Sigmoid colon (tissue), 6 donors: ENCODE measurements at regions not wholly inside any gene's neighbourhood (a gene's known extent, or its start where the extent isn't known, plus 50 kb on each side); places are given as distances from the start of the nearest gene placed in this dataset.

Experiments used
- DNase-seq: peaks from one replicate; pipeline ENCODE4 v3.0.0-alpha.2; 2019
- H3K27ac ChIP-seq, 4 donors: fragments of 200-600 bp; sonication (generic); one replicate each; pipeline ENCODE4 v1.5.1; 2016 to 2019; ENCODE audit warnings: mild to moderate bottlenecking in 1 of 4
- H3K27me3 ChIP-seq, 3 donors: fragments of 200-600 bp; sonication (generic); one replicate each; pipeline ENCODE4 v1.5.1; 2019; ENCODE audit warnings: mild to moderate bottlenecking in 1 of 3
- H3K36me3 ChIP-seq, 4 donors: fragments of 200-600 bp; sonication (generic); one replicate each; pipeline ENCODE4 v1.5.1; 2016 to 2019
- H3K4me1 ChIP-seq, 4 donors: fragments of 200-600 bp; sonication (generic); one replicate each; pipeline ENCODE4 v1.5.1; 2017 to 2019
- H3K4me3 ChIP-seq, 4 donors: fragments of 200-600 bp; sonication (generic); one replicate each; pipeline ENCODE4 v1.5.1; 2017 to 2019; ENCODE audit warnings: mild to moderate bottlenecking in 2 of 4, moderate library complexity in 1 of 4
- H3K9me3 ChIP-seq, 4 donors: fragments of 200-600 bp in 3 of 4; sonication (generic) in 3 of 4; one replicate each; pipeline versions ENCODE4 v1.5.1 to v1.6.1; 2013 to 2019
- EP300 ChIP-seq, 4 donors: sonication (generic); formaldehyde crosslinking; IDR thresholded peaks; one replicate each; pipeline ENCODE4 v1.6.1; 2017; ENCODE audit warnings: antibody characterized with exemption in 4 of 4
- POLR2A ChIP-seq, 2 donors: fragments of 450-650 bp; IDR thresholded peaks; one replicate each; pipeline ENCODE4 v1.6.1; 2016; ENCODE audit warnings: antibody characterized with exemption in 2 of 2, mild to moderate bottlenecking in 2 of 2, moderate library complexity in 2 of 2
- POLR2AphosphoS5 ChIP-seq, 4 donors: sonication (generic); formaldehyde crosslinking; IDR thresholded peaks; one replicate each; pipeline ENCODE4 v1.6.1; 2017; ENCODE audit warnings: antibody characterized with exemption in 4 of 4
- WGBS, 2 donors: extraction: QIAGEN DNeasy Blood & Tissue Kit; methylation state at CpG; one replicate each; pipeline ENCODE4 v1.1.7; 2013; 5-methylcytosine and 5-hydroxymethylcytosine counted together
- intact Hi-C: fragments of 100-400 bp; cut with DNase I; formaldehyde crosslinking; loops from one replicate; pipeline ENCODE4 v1.15.1; 2023
- TF ChIP-seq, protein P1 (sequence below), 4 experiments: fragments of 450-650 bp in 3 of 4; fragments of 200-600 bp in 1 of 4; IDR thresholded peaks; one replicate each; pipeline ENCODE4 v1.5.1; 2016 to 2019; ENCODE audit warnings: antibody characterized with exemption in 4 of 4, mild to moderate bottlenecking in 3 of 4, moderate library complexity in 2 of 4
- donor health status: healthy with polysubstance abuse.
- donor health status: healthy.

DNA sequence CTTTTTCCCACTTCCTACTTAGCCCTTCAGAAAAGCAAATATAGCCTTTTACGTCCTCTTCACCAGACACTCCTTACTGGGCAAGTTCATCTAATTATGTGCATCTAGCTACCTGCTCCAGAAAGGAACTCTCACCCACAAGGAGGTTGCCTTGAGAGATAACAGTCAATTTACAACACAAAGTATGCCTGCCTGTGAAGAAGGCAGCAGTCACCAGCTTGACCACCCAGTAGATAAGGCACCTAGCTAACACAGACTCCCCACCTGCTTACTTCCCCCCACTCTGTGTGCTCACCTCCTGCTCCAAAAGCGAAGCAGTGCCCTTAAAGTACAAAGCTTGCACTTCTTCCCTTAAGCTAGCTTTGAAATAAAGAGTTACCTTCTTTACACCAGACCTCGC lies 111.7 kb upstream of the MRPS30 start:
- 48 to 64% methylated on average over 3 of the region's 3 CpGs for WGBS, 2 donors
- no peak for TF ChIP-seq EP300 (IDR thresholded peaks at IDR 0.05)
- TF ChIP-seq POLR2A (IDR thresholded peaks at IDR 0.05): no peak
- TF ChIP-seq, protein P1, sequence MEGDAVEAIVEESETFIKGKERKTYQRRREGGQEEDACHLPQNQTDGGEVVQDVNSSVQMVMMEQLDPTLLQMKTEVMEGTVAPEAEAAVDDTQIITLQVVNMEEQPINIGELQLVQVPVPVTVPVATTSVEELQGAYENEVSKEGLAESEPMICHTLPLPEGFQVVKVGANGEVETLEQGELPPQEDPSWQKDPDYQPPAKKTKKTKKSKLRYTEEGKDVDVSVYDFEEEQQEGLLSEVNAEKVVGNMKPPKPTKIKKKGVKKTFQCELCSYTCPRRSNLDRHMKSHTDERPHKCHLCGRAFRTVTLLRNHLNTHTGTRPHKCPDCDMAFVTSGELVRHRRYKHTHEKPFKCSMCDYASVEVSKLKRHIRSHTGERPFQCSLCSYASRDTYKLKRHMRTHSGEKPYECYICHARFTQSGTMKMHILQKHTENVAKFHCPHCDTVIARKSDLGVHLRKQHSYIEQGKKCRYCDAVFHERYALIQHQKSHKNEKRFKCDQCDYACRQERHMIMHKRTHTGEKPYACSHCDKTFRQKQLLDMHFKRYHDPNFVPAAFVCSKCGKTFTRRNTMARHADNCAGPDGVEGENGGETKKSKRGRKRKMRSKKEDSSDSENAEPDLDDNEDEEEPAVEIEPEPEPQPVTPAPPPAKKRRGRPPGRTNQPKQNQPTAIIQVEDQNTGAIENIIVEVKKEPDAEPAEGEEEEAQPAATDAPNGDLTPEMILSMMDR (IDR thresholded peaks at IDR 0.05): no peak
- no peak for TF ChIP-seq POLR2AphosphoS5 (IDR thresholded peaks at IDR 0.05)
- DNase-seq: no peak
- no peaks in the 10 kb centered on the region for H3K27me3 ChIP-seq
- no peak overlapping the region for H3K27ac ChIP-seq
- intact Hi-C loops: no loop called here
- H3K4me1 ChIP-seq: no peaks in the 10 kb centered on the region
- no peaks in the 10 kb centered on the region for H3K9me3 ChIP-seq
- no peak overlapping the region for H3K4me3 ChIP-seq
- no peaks in the 10 kb centered on the region for H3K36me3 ChIP-seq

DNA sequence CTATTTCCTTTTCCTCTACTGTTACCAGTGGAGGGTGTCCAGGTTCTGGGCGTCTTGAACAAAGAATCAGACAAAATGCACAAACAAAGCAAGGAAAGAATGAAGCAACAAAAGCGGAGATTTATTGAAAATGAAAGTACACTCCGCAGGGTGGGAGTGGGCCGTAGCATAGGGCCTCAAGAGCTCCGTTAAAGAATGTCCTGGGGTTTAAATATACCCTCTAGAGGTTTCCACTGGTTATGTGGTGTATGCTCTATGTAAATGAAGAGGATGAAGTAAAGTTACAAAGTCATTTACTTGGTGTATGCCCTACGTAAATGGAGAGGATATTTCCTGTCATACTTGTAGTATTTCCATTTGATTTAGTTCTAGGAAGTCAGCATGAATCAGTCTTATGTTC lies 113.5 kb upstream of the MRPS30 start:
- Histone ChIP-seq H3K36me3 (no peaks in the 10 kb centered on the region), H3K27me3 (no peaks in the 10 kb centered on the region), H3K9me3 (no peaks in the 10 kb centered on the region), H3K27ac (no peak overlapping the region), H3K4me3 (no peak overlapping the region), H3K4me1 (no peaks in the 10 kb centered on the region)
- TF ChIP-seq, protein P1 (IDR thresholded peaks at IDR 0.05): no peak
- TF ChIP-seq POLR2A (IDR thresholded peaks at IDR 0.05): no peak
- no peak for TF ChIP-seq POLR2AphosphoS5 (IDR thresholded peaks at IDR 0.05)
- TF ChIP-seq EP300 (IDR thresholded peaks at IDR 0.05): no peak
- WGBS, 2 donors: 87 to 88% methylated on average over 6 of the region's 6 CpGs
- intact Hi-C loops: no loop called here
- DNase-seq: no peak

DNA sequence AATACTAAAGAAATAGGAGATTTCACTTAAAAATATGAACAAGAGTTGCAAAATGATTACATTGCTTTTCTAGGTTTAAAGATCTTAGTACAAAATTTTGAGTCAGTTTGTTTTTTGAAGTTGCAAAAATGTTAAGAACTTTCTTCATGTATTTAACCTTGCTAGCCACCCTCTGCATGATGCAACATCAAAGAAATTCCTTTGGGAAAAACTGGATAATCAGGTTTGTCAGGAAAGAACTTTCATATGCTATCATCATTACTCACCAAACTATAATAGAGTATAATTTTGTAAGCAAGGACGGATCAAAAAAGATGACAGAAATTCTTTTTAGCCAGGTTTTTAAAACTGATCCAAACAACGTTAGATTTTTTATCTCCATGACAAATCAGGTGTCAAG lies 116.9 kb upstream of the MRPS30 start:
- 68 to 80% methylated on average over 2 of the region's 2 CpGs for WGBS, 2 donors
- Histone ChIP-seq H3K4me3 (no peak overlapping the region), H3K27ac (no peak overlapping the region), H3K9me3 (no peaks in the 10 kb centered on the region), H3K4me1 (no peaks in the 10 kb centered on the region), H3K27me3 (no peaks in the 10 kb centered on the region), H3K36me3 (no peaks in the 10 kb centered on the region)
- intact Hi-C loops: no loop called here
- TF ChIP-seq EP300 (IDR thresholded peaks at IDR 0.05) (no peak), POLR2AphosphoS5 (IDR thresholded peaks at IDR 0.05) (no peak), POLR2A (IDR thresholded peaks at IDR 0.05) (no peak)
- TF ChIP-seq, protein P1 (IDR thresholded peaks at IDR 0.05): no peak
- DNase-seq: no peak

DNA sequence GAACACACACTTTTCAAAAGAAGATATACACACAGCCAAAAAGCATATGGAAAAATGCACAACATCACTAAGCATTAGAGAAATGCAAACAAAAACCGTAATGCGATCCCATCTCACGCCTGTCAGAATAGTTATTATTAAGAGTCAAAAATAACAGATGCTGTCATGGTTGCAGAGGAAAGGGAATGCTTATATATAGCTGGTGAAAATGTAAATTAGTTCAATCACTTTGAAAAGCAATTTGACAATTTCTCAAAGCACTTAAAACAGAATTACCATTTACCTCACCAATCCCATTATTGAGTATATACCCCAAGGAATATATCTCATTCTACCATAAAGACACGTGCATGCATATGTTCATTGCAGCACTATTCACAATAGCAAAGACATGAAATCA lies 126.8 kb upstream of the MRPS30 start:
- no peak overlapping the region for H3K4me3 ChIP-seq
- intact Hi-C loops: no loop called here
- H3K27me3 ChIP-seq: no peaks in the 10 kb centered on the region
- WGBS, 2 donors: 86 to 91% methylated on average over 4 of the region's 4 CpGs
- H3K36me3 ChIP-seq: no peaks in the 10 kb centered on the region
- no peak for DNase-seq
- TF ChIP-seq POLR2A (IDR thresholded peaks at IDR 0.05) (no peak), POLR2AphosphoS5 (IDR thresholded peaks at IDR 0.05) (no peak), EP300 (IDR thresholded peaks at IDR 0.05) (no peak)
- TF ChIP-seq, protein P1 (IDR thresholded peaks at IDR 0.05): no peak
- H3K9me3 ChIP-seq: no peaks in the 10 kb centered on the region
- H3K27ac ChIP-seq: no peak overlapping the region
- H3K4me1 ChIP-seq: no peaks in the 10 kb centered on the region

DNA sequence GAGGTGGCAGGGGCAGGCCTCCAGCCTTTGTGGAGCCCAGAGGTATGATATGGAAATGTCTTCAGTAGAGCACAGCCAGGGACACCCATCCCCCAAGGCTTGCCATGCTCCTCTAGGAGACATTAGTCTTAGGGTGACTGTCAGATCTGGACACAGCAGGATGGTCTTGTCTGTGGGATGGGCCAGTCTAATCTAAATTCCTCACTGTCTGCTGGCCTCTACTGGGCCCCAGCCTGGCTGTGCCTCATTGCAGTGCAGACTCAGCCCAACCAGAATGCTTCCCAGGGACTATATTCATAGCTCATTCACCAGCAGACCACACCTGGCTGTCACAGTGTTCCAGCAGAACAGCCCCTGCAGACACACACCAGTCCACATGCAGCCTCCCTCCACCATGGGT lies 129.5 kb upstream of the MRPS30 start:
- intact Hi-C loops: no loop called here
- Histone ChIP-seq H3K9me3 (no peaks in the 10 kb centered on the region), H3K4me3 (no peak overlapping the region), H3K27me3 (no peaks in the 10 kb centered on the region), H3K36me3 (no peaks in the 10 kb centered on the region), H3K27ac (no peak overlapping the region), H3K4me1 (no peaks in the 10 kb centered on the region)
- no peak for DNase-seq
- TF ChIP-seq EP300 (IDR thresholded peaks at IDR 0.05) (no peak), POLR2AphosphoS5 (IDR thresholded peaks at IDR 0.05) (no peak), POLR2A (IDR thresholded peaks at IDR 0.05) (no peak)
- TF ChIP-seq, protein P1 (IDR thresholded peaks at IDR 0.05): no peak
